Activated CD4-positive, CD25-positive, alpha-beta regulatory T cell treated with anti-CD3 and anti-CD28 coated beads, Interleukin-2, amount 50 U/mL, for 24 hours (primary cell): ENCODE measurements at regions not wholly inside any gene's neighbourhood (a gene's known extent, or its start where the extent isn't known, plus 50 kb on each side); places are given as distances from the start of the nearest gene placed in this dataset.

Source experiments
- ATAC-seq, 2 donors: fragments of 150-1000 bp; cut with Tn5 transposase; one replicate each; pipeline ENCODE4 v1.10.0; 2021; ENCODE audit warnings: mild to moderate bottlenecking in 1 of 2, moderate library complexity in 1 of 2

GRCh38 chr5:4204276-4205141 is 608.9 kb downstream of the IRX1 start:
- ATAC-seq, result no peak

- ATAC-seq, result no peak
These were observed 609.8 kb downstream of the IRX1 start for GRCh38 chr5:4205398-4205797.

- no peak for ATAC-seq
These were observed 610.5 kb downstream of the IRX1 start for GRCh38 chr5:4206127-4206526.

- ATAC-seq, result no peak
These were observed 611.9 kb downstream of the IRX1 start for GRCh38 chr5:4207486-4207885.

- ATAC-seq, result no peak
These were observed 612.9 kb downstream of the IRX1 start for GRCh38 chr5:4208537-4208936.

GRCh38 chr5:4208996-4209395 is 613.4 kb downstream of the IRX1 start:
- ATAC-seq, result no peak

- no peak for ATAC-seq
These were observed 616.6 kb downstream of the IRX1 start for GRCh38 chr5:4212071-4212739.

- no peak for ATAC-seq
These were observed 617.6 kb downstream of the IRX1 start for GRCh38 chr5:4212981-4213819.

GRCh38 chr5:4215143-4215542 is 619.5 kb downstream of the IRX1 start:
- ATAC-seq, result no peak

GRCh38 chr5:4216142-4216541 is 620.5 kb downstream of the IRX1 start:
- ATAC-seq, result no peak

- ATAC-seq, result no peak
These were observed 624.4 kb downstream of the IRX1 start for GRCh38 chr5:4220016-4220415.

GRCh38 chr5:4221048-4221447 is 625.4 kb downstream of the IRX1 start:
- no peak for ATAC-seq

GRCh38 chr5:4222147-4222546 is 626.5 kb downstream of the IRX1 start:
- ATAC-seq, result no peak

GRCh38 chr5:4222821-4223220 is 627.2 kb downstream of the IRX1 start:
- no peak for ATAC-seq

GRCh38 chr5:4225741-4226140 is 630.1 kb downstream of the IRX1 start:
- ATAC-seq, result no peak

GRCh38 chr5:4226565-4226964 is 630.9 kb downstream of the IRX1 start:
- no peak for ATAC-seq

- no peak for ATAC-seq
These were observed 633.1 kb downstream of the IRX1 start for GRCh38 chr5:4228708-4229107.

- ATAC-seq, result no peak
These were observed 634.0 kb downstream of the IRX1 start for GRCh38 chr5:4229414-4230292.

GRCh38 chr5:4230471-4230785 is 634.8 kb downstream of the IRX1 start:
- ATAC-seq, result no peak

GRCh38 chr5:4230786-4231641 is 635.4 kb downstream of the IRX1 start:
- ATAC-seq, result no peak

- no peak for ATAC-seq
These were observed 636.5 kb downstream of the IRX1 start for GRCh38 chr5:4232084-4232483.

- ATAC-seq, result no peak
These were observed 638.0 kb downstream of the IRX1 start for GRCh38 chr5:4233671-4234070.
